ENCODE measurements at regions not wholly inside any gene's neighbourhood (a gene's known extent, or its start where the extent isn't known, plus 50 kb on each side); places are given as distances from the start of the nearest gene placed in this dataset.

GRCh38 chr14:76272774-76273173, 103.2 kb upstream of the ESRRB start:
- H3K4me3 ChIP-seq (replicated peaks; ENCODE audit: low read depth, low read length), result no peak overlapping the region
- DNase-seq (ENCODE audit: low read depth), result no peak
- no peak for TF ChIP-seq CTCF (IDR thresholded peaks at IDR 0.05; ENCODE audit: low read length, missing control alignments)

DNA sequence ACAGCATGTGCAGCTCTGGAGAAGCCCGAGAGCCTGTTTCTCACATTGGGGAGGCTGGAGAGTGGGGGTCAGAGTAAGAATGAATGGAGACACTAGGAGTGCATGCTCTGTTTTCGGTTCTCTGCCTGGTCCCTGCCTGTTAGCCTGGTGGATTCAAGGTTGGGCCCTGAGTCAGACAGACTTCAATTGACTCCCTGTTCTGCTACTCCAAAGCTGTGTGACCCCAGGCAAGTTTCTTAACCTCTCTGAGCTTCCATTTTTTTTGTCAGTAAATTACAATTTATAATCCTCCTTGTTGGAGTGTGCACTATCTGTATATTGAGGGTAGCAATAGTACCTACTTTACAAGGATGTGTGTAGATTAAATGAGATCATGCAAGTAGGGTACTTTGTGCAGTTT, 102.6 kb upstream of the ESRRB start:
- no peak for DNase-seq (ENCODE audit: low read depth)
- H3K4me3 ChIP-seq (replicated peaks; ENCODE audit: low read depth, low read length), result no peak overlapping the region
- TF ChIP-seq CTCF (IDR thresholded peaks at IDR 0.05; ENCODE audit: low read length, missing control alignments), result no peak

DNA sequence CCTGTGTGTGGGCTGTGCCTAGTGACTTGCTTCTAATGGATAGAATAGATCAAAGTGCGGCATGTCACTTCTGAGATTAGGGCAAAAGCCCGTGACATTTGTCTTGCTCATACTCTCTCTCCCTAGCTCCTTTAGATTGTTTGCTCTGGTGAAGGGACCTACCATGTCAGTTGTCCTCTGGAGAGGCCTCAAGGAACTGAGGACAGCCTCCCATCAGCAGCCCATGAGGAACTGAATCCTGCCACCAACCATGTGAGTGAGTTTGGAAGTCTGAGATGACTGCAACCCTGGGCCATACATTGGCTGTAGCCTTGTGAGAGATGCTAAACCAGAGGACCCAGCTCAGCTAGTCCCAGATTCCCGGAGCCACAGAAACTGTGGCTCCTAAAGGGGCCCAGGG, 101.6 kb upstream of the ESRRB start:
- no peak for TF ChIP-seq CTCF (IDR thresholded peaks at IDR 0.05; ENCODE audit: low read length, missing control alignments)
- no peak for DNase-seq (ENCODE audit: low read depth)
- no peak overlapping the region for H3K4me3 ChIP-seq (replicated peaks; ENCODE audit: low read depth, low read length)

DNA sequence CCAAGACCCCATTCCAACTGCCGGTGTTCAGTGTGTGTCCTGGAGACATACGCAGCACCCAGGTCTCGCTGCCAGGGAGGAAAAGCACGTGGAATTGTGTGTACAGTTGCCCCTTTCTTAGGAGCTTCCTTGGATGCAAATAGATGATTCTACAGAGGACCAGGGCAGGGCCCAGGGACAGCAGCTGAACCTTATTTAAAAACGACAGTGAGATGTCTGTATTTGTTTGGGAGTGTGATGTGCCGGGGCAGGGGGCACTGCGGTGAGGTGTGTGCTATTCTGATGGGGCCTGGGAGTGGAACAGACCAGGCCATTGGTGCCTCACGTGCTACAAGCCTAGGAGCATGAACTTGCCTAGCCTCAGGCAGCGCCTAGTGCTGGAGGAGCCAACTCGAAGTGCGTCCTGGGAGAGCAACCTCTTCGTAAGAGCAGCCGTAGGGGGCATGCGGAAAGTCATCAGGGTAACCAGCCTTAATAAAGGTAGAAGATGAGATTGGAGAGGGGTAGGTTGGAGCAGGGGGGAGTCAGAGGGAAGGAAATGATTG, 98.3 kb upstream of the ESRRB start:
- DNase-seq (ENCODE audit: low read depth), result no peak
- no peak overlapping the region for H3K4me3 ChIP-seq (replicated peaks; ENCODE audit: low read depth, low read length)
- no peak for TF ChIP-seq CTCF (IDR thresholded peaks at IDR 0.05; ENCODE audit: low read length, missing control alignments)

GRCh38 chr14:76280221-76280620, 95.7 kb upstream of the ESRRB start:
- DNase-seq (ENCODE audit: low read depth), result no peak
- H3K4me3 ChIP-seq (replicated peaks; ENCODE audit: low read depth, low read length), result no peak overlapping the region
- TF ChIP-seq CTCF (IDR thresholded peaks at IDR 0.05; ENCODE audit: low read length, missing control alignments), result no peak

DNA sequence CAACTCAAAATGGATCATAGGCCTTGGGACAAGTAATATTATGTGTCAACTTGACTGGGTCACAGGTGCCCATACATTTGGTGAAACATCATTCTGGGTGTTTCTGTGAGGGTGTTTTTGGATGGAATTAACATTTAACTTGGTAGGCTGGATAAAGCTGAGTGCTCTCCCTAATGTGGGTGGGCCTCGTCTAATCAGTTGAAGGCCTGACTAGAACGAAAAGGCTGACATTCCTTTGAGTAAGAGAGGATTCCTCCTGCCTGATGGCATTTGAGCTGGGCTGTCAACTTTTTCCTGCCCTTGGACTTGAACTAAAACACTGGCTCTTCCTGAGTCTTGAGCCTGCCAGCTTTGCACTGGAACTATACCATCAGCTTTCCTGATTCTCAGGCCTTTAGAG, 93.4 kb upstream of the ESRRB start:
- no peak overlapping the region for H3K4me3 ChIP-seq (replicated peaks; ENCODE audit: low read depth, low read length)
- no peak for DNase-seq (ENCODE audit: low read depth)
- no peak for TF ChIP-seq CTCF (IDR thresholded peaks at IDR 0.05; ENCODE audit: low read length, missing control alignments)

DNA sequence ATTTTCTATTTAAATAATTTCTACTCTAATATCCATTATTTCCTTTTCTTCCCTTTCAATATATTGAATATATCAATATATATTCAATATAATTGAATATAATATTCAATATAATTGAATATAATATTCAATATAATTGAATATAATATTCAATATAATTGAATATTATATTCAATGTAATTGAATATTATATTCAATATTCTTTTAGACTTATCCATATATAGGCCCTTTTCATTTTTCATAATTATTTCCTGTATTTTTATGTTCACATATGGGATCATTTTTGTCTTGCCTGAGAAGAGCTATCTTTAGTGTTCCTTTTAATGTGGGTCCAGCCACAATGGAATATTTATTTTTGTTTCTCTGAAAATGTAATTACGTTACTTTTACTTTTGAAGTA, 88.9 kb upstream of the ESRRB start:
- DNase-seq (ENCODE audit: low read depth), result no peak
- H3K4me3 ChIP-seq (replicated peaks; ENCODE audit: low read depth, low read length), result no peak overlapping the region
- no peak for TF ChIP-seq CTCF (IDR thresholded peaks at IDR 0.05; ENCODE audit: low read length, missing control alignments)

Data from fibroblast of pulmonary artery (primary cell).